ENCODE measurements at regions not wholly inside any gene's neighbourhood (a gene's known extent, or its start where the extent isn't known, plus 50 kb on each side); places are given as distances from the start of the nearest gene placed in this dataset.
A peak's percentile ranks its signal among the peaks of the same experiment; 100 is the strongest.

- Histone ChIP-seq H3K27me3 (peaks cover 0 to 3% (median 0%) of the 10 kb centered on the region in 3 donors), H3K9me3 (no peaks in the 10 kb centered on the region), H3K36me3 (no peaks in the 10 kb centered on the region), H3K4me1 (no peaks in the 10 kb centered on the region), H3K27ac (no peak overlapping the region), H3K4me3 (no peak overlapping the region)
- no peak for DNase-seq
- WGBS, 2 donors, result 76 to 78% methylated on average over 8 of the region's 8 CpGs
- intact Hi-C loops (cut with DNase I), result no loop called here
- TF ChIP-seq POLR2A (IDR thresholded peaks at IDR 0.05) (no peak), CTCF (IDR thresholded peaks at IDR 0.05) (no peak), POLR2AphosphoS5 (IDR thresholded peaks at IDR 0.05) (no peak), EP300 (IDR thresholded peaks at IDR 0.05) (no peak)
Measured at GRCh38 chr14:22699801-22700564, 55.8 kb upstream of the OR6J1 start.

DNA sequence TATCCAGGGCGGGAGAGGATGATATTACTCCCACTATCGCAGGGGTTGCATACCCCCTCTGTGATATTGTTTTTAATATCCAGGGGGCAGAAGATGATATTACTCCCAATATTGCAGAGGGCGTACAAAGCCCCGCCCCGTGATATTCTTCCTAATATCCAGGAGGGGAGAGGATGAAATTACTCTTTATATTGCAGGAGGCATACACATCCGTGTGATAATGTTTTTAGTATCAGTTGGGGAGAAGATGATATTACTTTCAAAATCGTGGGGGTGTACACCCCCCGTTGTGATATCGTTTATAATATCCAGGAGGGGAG, 52.9 kb upstream of the OXA1L start:
- no peak for DNase-seq
- Histone ChIP-seq H3K9me3 (no peaks in the 10 kb centered on the region), H3K27me3 (peaks cover 0 to 7% (median 0%) of the 10 kb centered on the region in 3 donors), H3K4me3 (peak overlapping the region in 3 of 4 donors; percentile 16 to 32 (median 31)), H3K27ac (no peak overlapping the region), H3K36me3 (no peaks in the 10 kb centered on the region), H3K4me1 (no peaks in the 10 kb centered on the region)
- 33 to 68% methylated on average over 9 of the region's 9 CpGs for WGBS, 2 donors
- intact Hi-C loops (cut with DNase I), result loop anchor here (10.0 kb wide), 1 partner anchor 159 kb away; no protein-coding TSS in a partner anchor
- no peak for TF ChIP-seq CTCF (IDR thresholded peaks at IDR 0.05)
- TF ChIP-seq EP300 (IDR thresholded peaks at IDR 0.05), result no peak
- no peak for TF ChIP-seq POLR2A (IDR thresholded peaks at IDR 0.05)
- no peak for TF ChIP-seq POLR2AphosphoS5 (IDR thresholded peaks at IDR 0.05)

DNA sequence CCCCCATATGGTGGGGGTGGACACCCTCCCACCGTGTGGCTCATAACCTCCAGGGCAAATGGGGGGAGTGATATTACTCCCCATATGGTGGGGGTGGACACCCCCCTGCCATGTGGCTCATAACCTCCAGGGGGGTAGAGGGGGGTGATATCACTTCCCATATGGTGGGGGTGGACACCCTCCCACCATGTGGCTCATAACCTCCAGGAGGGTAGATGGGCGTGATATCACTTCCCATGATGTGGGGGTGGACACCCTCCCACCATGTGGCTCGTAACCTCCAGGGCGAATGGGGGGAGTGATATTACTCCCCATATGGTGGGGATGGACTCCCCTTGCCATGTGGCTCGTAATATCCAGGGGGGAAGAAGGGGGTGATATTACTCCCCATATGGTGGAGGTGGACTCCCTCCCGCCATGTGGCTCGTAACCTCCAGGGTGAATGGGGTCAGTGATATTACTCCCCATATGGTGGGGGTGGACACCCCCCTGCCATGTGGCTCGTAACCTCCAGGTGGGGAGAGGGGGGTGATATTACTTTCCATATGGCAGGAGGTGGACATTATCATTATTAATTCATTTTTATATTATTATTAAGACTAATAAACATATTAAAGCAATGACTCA, 51.2 kb upstream of the OXA1L start:
- no peak overlapping the region for H3K4me3 ChIP-seq
- no peaks in the 10 kb centered on the region for H3K9me3 ChIP-seq
- intact Hi-C loops (cut with DNase I), result loop anchor here (5.0 to 10.0 kb wide), 2 partner anchors 52 to 160 kb away; partner anchors contain the start of gene OXA1L
- DNase-seq, result no peak
- H3K27ac ChIP-seq, result no peak overlapping the region
- no peaks in the 10 kb centered on the region for H3K4me1 ChIP-seq
- H3K36me3 ChIP-seq, result no peaks in the 10 kb centered on the region
- no peak for TF ChIP-seq POLR2AphosphoS5 (IDR thresholded peaks at IDR 0.05)
- TF ChIP-seq POLR2A (IDR thresholded peaks at IDR 0.05), result no peak
- no peak for TF ChIP-seq CTCF (IDR thresholded peaks at IDR 0.05)
- TF ChIP-seq EP300 (IDR thresholded peaks at IDR 0.05), result no peak
- H3K27me3 ChIP-seq, result no peaks in the 10 kb centered on the region
- 69 to 75% methylated on average over 8 of the region's 8 CpGs for WGBS, 2 donors

DNA sequence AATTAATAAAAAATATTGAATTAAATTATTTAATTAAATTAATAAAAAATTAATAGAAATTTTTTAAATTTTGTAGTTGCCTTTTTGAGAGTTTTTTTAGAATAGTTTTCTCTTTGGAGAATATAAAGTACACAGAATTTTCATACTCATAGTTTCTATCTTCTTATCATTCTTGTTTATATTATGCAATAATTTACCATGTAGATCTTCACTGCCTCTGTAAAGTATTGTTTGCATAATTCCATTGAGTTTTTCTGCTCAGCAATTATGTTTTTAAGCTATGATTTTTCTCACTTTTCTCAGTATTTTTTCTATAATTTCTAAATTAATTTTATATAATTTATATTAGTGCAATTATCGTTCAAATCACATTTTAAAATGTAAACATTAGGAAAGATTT, 50.6 kb upstream of the OXA1L start:
- no peaks in the 10 kb centered on the region for H3K36me3 ChIP-seq
- no peak overlapping the region for H3K27ac ChIP-seq
- intact Hi-C loops (cut with DNase I), result loop anchor here (5.0 to 10.0 kb wide), 2 partner anchors 51 to 161 kb away; partner anchors contain the start of gene OXA1L
- H3K4me1 ChIP-seq, result no peaks in the 10 kb centered on the region
- WGBS, 2 donors, result 62 to 78% methylated on average over 1 of the region's 1 CpG
- TF ChIP-seq POLR2AphosphoS5 (IDR thresholded peaks at IDR 0.05) (no peak), EP300 (IDR thresholded peaks at IDR 0.05) (no peak), POLR2A (IDR thresholded peaks at IDR 0.05) (no peak), CTCF (IDR thresholded peaks at IDR 0.05) (no peak)
- no peak for DNase-seq
- H3K4me3 ChIP-seq, result no peak overlapping the region
- no peaks in the 10 kb centered on the region for H3K9me3 ChIP-seq
- no peaks in the 10 kb centered on the region for H3K27me3 ChIP-seq
